GM21717 (cell line): ENCODE measurements at regions not wholly inside any gene's neighbourhood (a gene's known extent, or its start where the extent isn't known, plus 50 kb on each side); places are given as distances from the start of the nearest gene placed in this dataset.

Experiments used
- ATAC-seq: cut with Tn5 transposase; IDR thresholded peaks from one replicate; pipeline ENCODE4 v1.9.1; 2021; ENCODE audit warnings: mild to moderate bottlenecking, moderate library complexity; ENCODE audit not compliant: unreplicated experiment

DNA sequence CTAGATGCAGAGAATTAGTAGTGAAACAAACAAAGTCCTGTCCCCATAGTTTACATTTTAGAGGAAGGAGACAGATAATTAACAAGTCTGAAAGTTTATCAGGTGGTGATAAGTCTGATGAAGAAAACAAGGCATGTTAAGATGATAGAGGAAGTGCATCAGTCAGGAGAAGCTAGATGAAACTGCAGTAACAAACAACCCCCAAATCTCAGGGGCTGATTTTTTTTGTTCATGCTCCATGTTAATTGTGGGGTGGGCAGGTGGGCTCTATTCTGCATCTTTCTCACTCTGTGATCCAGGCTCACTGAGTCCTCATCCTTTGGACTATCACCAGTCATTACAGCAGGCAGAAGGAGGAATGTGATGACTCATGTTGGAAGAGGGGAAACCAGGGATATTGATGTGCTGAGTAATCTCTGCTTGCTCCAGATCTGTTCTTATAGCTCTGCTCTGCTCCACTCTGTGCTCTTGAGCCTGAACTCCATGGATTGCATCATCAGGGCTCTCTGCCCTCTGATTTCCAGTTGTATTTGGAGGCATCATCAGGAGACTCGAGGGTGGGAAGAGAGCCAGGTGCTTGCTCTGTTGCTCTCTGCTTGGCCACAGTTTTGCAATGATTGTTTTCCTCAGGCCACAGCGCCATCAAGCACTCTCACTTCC is 166.9 kb downstream of the IER5 start:
- no peak for ATAC-seq

DNA sequence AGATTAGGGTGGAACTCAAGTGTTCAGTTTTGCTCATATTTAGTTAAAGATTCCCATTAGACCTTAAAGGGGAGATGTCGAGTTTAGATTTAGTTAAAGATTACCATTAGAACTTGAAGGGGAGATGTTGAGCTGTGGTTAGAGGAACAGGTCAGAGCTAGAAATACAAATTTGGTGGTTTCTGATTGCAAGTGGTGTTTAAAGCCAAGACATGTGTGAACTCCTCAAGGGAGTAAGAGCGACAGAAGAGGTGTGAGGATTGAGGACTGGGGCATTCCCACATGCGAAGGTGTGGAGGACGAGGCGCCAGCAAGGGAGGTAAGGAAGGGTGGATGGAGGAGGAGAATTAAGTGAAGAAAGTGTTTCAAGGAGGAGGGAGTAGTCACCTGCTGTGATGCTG is 168.6 kb downstream of the IER5 start:
- no peak for ATAC-seq

DNA sequence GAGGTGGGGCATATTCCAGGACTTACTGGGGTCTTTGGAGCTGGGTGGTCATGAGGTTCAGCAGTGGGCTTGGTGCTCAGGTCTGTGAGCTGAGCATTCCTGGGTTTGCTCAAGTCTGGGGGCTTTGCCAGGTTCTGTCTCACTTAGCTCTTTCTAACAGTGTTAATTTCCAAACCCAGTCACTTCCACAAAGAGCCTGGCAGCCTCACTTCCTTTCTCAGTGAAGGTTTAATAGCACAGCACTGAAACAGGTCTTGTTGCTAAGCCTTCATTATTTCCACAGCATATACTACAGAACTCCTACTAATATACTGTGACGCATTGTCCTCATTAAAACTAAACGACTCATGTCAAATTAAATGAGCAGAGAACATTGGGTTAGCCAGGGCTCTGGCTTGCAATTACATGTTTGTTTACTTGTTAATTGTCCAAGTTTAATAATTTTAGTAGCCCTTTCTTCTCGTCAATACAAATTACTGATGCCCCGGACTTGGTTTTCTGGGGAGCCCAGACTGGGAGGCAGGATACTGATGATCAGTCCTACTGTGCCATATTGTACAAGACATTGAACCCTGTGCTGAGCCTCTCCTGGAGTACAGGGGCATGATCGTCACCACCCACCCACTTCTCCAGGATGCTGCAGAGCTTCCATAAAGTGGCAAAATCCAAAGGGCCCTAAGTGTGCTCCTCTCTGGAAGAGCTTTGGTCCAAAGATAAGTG is 170.7 kb downstream of the IER5 start:
- ATAC-seq, result no peak

DNA sequence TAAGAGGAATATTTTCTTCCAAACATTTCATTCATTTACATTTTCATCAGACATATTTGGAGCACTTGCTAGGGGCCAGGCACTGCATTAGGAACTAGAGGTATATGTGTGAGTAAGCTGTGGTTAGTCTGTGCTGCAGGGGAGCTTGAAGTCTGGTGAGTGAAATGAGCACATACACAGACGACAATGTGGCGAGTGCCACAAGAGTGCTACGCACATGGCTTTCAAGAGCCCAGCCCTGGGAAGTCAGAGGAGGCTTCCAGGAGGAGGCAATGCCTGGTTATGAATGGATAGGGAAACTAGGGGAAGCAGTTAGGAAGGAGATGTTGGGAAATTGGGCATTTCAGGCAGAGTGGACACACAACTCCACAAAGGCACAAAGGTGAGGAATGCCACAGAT is 171.8 kb downstream of the IER5 start:
- no peak for ATAC-seq

DNA sequence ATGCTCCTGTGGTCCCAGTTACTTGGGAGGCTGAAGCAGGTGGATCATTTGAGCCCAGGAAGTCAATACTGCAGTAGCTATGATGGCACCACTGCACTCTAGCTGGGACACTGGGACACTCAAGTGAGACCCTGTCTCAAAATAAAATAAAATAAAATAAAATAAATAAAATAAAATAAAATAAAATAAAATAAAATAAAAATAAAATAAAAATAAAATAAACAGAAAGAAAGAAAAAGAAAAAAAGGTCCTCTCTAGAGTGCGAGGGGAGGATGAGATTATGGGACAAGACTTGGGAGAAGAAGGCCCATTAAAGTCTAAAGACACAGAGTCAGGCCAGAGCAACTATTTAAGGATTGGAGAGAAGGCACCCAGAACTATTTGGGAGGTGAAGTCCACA is 172.5 kb downstream of the IER5 start:
- ATAC-seq, result no peak

DNA sequence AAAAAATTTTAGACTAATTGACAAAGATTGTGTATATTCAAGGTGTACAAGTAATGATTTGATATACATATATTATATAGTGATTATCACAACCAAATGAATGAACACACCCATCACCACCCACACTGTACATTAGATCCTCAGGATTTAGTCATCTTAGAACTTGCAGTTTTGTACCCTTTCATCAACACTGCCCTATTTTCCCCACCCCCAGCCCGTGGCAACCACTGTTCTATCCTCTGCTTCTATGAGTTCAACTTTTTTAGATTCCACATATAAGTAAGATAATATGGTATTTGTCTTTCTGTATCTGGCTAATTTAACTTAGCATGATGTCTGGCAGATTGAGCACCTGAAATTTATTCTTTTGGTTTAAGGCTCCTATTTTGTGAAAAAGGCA is 173.6 kb downstream of the IER5 start:
- no peak for ATAC-seq

DNA sequence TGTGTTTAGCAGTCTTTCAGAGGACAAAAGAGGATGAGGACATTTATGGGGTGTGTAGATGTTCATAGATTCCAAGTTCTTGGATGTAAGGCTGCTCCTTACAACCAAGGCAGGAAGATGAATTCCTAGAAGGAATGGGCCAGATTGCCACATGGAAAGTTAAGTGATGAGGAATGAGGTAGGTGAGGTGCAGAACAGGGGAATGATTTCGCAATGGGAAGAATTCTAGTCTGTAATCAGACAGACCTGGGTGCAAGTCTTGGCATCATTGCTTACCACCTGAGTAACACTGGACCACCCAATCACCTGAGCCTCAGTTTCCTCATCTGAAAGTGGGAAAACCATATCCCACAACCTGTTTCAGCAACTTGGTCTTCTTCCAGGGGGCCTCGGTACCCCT is 174.9 kb downstream of the IER5 start:
- ATAC-seq, result no peak

DNA sequence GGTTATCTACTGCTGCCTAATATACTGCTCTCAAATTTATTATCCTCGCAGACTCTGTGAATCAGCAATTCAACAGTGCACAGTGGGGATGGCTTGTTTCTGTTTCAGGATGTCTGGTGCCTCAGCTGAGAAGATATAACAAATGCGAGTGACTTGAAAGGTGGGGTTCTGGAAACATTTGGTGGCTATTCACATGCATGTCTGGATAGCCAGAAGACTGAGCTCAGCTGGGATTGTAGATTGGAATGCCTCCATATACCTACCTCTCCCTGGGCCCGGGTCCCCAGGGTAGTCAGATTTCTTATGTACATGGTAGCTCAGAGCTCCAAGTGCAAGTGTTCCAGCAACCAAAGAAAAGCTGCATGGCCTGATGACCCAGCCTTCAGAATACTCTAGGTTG is 176.3 kb downstream of the IER5 start:
- ATAC-seq, result no peak

DNA sequence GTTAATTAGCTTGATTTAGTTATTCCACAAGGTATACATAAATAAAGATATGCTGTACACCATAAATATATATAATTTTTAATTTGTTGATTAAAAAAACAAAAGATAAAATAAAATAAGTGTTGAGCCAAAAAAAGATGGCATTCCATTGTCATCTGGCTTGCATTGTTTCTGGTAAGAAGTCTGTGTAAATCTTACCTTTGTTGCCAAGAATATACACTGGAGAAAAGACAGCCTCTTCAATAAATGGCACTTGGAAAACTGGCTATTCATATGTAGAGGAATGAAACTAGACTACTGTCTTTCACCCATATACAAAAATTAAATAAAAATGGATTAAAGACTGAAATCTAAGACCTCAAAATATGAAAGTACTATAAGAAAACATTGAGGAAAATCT is 196.5 kb downstream of the IER5 start:
- ATAC-seq, result no peak

DNA sequence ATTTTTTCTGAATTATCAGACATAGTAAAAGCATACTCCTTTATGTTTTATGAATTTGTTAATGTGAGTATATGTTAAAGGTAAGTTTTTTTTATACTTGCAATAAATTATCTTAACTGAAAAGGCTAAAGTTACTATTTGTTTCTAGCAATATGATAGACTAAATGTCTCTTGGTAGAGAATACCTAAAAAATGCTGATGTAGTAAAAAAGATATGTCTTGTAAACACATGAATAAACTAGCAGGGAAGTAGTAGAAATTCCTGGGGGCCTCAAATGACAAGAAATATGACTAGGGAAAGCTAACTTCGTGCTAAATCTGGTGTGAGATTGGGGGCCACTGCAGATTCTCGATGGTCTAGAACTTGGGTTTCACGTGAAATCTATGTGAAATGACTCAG is 188.1 kb upstream of the CACNA1E start:
- ATAC-seq, result no peak

DNA sequence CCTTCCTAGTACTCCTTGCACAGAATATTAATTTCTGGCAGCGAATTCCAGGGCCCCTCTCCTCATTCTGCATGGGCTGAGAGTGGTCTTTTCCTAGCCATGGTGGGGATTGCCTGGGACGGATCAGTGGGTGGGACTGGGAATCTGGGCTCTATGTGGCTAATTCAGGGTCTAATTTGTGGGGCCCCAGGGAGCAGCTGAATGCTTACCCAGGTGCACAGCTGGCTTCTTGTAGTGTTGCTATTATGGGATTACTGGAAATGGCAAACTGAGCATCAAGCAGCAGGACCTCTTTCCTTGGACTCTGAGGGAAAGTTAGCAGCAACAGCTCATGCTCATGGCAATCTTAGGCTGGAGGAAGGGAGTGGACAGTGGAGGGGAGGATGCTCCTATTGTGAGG is 187.1 kb upstream of the CACNA1E start:
- no peak for ATAC-seq

DNA sequence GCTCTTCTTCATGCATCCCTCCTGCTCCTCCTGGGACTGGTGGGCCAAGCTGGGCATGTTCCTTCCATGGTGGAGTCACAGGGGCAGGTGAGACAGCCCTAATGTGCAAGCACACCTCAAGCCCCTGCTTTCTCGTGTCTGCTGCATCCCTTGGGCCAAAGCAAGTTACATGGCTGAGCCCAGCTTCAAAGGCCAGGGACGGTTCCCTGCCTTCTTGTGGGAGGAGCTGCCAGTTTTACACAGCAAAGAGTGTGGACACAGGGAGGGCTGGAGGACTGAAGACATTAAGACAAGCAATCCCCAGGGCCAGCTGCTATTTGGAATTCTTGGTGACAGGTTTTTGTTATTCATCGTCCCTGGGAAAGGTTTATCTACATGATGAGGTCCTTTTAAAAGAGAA is 175.2 kb upstream of the CACNA1E start:
- ATAC-seq, result no peak

DNA sequence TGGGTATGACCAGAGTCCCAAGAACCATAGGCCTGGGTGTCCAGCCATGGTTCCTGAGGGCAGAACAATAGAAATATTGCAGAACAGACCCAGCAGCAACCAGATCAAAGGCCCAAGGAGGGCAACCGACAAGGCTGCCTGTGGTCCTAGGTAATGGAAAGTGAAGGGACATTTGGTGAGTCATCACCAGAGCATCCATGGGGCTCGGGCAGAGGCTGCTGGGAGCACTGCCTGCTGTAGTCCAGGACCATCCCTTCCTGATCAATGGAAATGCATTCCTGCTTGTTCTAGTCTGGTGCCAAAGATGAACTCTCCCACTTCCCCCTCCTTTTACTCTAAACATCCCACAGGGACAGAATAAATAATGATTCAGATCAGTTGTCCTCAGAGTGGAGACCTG is 172.8 kb upstream of the CACNA1E start:
- no peak for ATAC-seq

DNA sequence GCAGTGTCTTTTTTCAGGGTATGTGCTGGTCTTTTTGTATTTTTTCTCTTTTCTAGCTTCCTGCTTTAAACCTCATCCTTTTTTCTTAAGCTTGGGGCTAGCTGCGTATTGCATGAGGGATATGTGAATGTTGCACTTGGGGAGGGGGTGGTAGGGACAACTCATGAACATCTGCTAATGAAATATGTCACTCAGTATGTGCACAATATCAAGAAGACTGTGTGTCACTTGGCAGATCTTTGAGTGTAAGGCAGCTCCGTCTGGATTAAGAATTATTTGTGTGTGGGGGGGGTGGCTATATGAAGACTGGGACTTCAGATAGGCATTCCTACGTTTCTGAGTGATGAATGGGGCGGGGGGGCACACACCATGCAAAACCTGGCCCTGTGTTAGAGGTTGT is 170.4 kb upstream of the CACNA1E start:
- no peak for ATAC-seq

DNA sequence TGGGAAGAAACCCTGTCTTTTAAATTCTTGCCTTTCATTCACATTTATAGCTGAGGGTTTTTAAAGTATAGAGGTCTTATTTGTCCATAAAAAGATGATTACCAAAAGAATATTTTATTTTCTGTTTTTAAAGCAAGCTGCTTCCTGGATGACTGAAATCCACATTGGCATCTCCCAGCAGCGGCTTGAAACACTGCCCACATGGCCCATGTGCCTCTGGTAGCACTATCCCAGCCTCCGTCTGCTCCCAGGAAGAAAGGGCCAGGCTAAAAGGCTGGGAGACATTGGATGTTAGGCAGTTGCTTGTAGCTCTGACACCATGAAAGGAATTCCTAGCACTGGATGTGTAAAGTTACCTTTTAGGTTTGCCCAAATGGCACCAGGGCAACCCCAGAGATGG is 169.9 kb upstream of the CACNA1E start:
- ATAC-seq, result no peak

DNA sequence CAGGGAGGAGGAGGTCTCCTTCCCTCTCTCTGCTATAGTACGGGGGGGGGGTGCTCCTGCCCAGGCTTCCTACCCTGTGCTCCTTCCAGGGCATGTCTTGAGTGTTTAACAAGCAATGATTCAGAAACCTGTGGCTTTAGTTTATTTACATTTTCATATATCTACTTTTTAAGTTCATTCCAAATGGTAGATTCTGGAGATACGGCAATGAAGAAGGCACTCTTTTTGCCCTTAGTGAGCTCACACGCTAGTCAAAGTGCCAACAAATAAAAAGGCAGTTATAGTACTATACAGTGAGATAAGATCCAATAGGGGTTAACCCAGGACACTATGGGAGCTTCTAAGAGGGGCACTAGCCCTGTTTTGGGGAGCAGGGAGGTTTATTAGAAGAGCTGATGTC is 169.3 kb upstream of the CACNA1E start:
- no peak for ATAC-seq

DNA sequence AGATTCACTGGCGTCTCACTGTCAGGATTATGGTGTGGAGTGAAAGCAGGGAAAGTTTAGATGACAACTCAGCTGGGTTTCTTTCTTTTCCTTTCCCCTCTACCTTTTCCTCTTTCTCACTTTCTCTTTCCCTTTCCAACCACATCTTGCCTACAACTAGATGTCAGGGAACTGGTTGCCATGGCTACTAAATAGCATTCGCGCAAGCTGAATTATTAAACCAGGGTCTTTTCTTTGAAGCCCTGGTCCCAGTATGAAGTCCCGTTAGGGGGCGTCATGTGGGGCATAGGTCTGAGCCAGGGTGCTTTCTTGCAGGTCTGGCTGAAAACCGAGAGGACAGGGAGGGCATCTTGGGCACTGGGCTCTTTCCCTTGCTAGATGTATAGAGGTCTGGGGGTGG is 168.4 kb upstream of the CACNA1E start:
- no peak for ATAC-seq

DNA sequence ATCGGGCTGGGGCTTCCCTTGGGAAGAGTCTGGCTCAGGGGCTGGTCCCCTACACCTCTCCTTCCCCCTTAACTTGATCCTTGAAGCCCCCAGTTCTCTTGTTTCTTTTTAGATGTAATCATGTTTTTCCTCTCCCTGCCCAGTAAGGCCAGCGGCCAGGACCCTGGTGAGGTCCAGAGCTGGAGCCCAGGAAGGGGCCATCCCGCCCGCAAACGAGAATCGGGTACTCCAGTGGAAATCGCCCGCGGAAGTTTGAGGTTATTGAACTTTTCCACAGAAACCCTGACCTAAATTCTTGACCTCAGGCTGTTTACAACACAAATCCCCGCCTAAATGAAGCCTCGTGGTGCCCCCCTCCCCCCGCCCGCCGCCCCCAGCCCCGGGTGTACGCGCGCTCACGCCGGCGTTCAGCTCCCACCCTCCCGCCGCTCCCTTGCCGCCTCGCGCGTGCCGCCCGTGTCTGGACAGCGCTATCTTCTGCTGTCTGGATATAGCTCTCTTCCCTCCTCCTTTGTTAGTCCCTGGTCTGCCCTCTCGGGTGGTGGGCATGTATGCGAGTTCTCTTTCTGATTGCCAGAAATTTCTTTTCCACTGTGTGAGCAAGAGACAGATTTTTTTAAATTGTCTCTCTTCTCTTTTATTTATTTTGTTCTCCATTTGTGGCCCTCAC is 165.9 kb upstream of the CACNA1E start:
- no peak for ATAC-seq

DNA sequence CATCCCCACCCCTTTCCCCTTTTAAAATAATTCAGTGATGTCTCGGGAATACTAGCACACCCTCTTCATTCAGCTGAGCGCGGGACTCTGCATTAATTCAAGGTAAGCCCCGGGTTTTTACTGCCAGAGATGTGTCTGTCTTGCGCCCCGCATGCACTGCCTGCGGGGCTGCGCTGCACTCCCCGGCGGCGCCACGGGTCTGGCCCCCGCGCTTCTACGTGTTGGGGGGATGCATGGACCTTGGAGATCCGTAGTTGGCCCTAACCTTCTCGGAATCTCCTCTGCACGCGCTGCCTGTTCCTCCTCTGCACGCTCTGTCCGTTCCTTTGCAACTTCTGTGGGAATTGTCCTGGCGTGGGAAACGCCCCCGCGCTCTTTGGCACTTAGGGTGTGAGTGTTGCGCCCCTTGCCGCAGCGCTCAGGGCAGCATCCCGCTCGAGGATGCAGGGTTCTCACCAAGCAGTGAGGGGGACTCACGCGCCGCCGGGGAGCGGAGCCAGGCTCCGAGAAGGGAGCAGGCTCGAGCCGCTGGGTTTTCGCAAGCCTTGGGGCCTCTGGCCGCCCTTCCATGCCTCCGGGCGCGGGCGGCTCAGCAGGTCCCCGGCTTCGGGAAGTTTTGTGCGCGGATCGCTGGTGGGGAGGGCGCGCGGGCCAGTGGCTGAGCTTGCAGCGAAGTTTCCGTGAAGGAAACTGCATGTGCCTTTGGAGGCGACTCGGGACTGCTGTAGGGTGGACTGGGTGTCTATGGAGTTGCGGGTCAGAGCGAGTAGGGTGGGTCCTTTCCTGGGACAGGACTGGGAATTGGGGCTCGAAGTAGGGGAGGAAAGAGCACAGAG is 165.1 kb upstream of the CACNA1E start:
- no peak for ATAC-seq

DNA sequence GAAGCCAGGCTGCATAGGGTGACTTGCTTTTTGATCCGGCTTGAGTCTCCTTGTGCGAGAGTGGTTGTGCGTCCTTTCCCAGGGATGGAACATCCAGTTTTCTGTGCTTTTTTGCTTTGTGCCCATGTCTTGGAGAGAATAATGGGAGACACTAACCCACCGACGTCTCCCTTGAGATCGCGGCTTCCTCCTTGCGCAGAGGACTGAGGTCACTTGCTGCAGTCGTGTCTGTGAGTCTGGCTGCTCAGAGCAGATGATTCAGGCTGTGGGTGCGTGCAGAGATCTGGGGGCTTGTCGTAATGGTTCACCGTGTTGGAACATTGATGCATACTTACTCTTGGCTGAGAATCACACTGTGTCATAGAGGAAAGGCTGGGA is 164.5 kb upstream of the CACNA1E start:
- no peak for ATAC-seq

DNA sequence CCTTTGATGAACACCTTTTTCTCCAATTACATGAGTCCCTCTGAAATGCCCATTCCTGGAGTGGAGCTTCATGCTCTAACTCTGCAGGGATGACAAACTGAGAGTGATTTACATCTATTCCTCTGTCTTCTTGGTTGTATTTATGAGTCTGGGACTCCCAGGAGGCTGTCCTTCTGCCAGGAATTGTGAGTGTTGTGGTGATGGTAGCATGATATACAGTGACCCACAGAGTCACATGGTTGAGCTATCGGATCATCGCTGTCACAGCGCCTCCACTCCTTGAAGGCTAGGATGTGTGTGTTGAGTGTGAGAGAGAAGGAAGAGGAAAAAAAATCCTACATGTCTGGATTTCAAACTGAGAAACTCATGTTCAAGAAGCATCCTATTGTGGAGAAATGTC is 163.4 kb upstream of the CACNA1E start:
- no peak for ATAC-seq
